Epidermal melanocyte (primary cell): ENCODE measurements at regions not wholly inside any gene's neighbourhood (a gene's known extent, or its start where the extent isn't known, plus 50 kb on each side); places are given as distances from the start of the nearest gene placed in this dataset.
A peak's percentile ranks its signal among the peaks of the same experiment; 100 is the strongest.
"Not testable (repeated sequence)": the region's sequence is repeated elsewhere in the genome, so short reads cannot be mapped to it uniquely, and the experiment has no call there.

Source experiments
- DNase-seq: peaks from one replicate; pipeline ENCODE4 v3.0.0; 2011; ENCODE audit warnings: low spot score; ENCODE audit not compliant: insufficient read length

GRCh38 chr10:2575460-2575859 is 491.9 kb upstream of the PFKP start:
- no peak for DNase-seq

DNA sequence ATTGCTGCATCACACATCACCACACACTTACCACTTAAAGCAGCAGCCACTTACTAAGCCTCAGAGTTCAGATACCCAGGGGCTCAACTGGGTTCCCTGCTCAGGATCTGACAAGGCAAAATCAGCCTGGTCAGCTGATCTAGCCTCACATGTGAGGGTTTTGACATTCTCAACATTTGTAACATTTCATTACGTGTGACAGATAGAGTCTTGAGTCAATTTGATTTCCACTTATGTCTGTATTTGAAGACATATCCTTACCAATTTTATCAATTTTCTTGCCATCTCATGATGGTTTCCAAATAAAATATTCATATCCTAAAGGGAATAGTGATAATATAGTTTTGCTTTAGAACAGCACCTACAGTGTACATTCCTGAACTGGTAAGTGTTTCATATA is 494.7 kb upstream of the PFKP start:
- no peak for DNase-seq

- DNase-seq: no peak
Measured at GRCh38 chr10:2556883-2557282, 510.5 kb upstream of the PFKP start.

GRCh38 chr10:2548071-2548470 is 519.3 kb upstream of the PFKP start:
- no peak for DNase-seq

GRCh38 chr10:2547606-2548005 is 519.7 kb upstream of the PFKP start:
- DNase-seq: no peak

- DNase-seq: not testable (repeated sequence)
Measured at GRCh38 chr10:2546894-2547293, 520.5 kb upstream of the PFKP start.

DNA sequence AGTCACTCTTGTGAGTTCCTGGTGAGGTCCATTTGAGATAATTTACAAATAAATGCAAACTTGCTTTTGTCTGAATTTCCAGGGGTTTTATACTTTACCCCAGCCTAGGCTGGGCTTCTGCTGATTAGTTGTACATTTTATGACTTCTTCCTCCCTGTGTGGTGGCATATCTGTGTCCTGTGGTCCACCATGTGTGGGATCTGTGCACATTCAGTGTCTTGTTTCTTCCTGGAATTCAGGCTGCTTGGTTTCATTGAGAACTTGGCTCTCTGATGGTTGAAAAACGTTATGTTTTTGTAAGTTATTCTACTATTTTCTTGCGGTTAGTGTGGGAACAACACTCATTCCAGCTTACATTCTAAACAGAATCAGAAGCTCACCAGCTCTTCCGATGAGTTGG is 523.4 kb upstream of the PFKP start:
- no peak for DNase-seq

DNA sequence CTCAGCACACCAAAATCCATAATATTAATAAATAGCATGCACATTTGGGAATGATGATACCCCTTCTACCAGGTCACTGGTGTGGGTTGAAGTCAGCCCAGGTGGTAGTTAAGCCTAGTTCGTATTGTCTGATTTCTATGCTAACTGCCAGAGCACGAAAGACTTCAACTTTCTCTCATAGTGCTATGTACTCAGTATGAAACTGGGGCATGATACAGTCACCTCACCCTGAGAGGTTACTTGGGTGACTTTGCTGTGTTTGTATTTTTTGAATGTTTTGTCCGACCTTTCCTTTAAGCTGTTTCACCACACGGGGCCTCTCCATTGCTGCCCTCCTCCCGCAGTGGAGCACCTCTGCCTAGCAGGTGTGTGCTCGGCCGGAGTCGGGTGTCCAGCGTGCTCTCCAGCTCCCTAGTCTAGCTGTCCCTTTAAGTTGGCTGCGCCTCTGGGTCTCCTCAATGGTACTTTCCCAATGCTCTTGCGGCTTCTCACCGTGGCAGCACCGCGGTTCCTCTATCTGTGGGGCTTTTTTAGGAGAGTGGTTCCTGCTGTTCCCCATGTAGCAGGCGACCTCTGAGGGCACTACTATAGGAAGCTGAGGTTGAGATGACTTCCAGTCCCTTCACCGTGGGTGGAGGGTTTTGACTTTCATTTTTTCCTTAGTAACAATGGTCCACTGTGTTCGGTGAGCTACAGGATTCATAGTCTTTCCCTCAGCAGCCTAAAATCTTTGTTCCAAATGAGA is 524.0 kb upstream of the PFKP start:
- no peak for DNase-seq

DNA sequence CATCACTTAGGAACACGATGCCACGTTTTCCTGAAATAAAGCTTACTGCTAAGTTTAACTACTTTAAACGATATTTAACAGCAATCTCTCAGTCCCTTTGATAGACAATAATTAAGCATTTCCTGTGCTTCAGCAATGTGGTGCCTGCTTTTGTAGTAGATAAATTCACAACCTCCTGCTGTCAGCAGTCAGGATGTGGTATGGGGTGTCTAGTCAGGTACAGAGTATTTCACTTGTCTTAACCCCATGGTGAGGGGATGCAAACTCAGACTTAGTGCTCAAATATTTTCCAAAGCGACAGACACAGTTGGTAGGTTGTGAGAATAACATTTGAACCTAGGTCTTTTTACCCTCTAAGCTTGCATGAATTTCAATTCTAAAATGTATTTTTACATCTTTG is 526.2 kb upstream of the PFKP start:
- DNase-seq: no peak

GRCh38 chr10:2529945-2530344 is 537.4 kb upstream of the PFKP start:
- DNase-seq: no peak

DNA sequence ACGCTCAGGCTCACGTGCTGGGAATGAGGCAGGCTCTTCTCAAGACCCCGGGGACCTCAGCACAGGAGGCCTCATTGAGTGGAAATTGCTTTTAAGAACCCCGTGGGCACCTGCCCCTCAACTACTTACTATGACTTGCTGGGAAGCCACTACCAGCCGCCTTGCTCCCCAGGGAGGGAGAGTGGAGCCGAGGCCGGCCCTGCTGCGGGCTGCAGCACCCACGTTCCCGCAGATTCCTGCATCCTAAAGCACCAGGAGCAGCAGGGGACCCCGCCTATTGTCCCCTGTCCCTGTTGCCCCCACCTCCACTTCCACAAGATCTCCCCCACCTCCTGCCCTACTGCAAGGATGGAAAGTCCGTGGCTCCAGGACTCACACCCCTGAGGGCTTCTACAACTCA is 541.6 kb upstream of the PFKP start:
- DNase-seq: no peak

DNA sequence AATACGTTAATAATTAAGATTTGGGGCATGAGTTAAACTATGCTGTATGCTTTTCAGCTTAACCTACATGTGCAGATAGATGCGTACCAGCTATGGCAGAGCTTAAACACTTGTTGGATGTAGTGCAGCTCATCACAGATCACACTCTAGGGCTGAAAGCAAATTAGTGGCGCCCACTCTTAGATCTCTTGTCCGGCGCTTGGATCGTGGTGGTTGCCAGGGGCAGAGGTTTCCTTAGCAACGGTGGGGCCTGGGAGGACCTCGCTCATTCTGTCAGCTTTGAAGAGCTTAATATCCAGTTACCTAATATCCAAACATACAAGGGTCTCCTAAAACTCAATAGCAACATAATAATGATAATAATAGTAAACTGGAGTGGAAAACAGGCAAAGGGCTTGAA is 548.2 kb upstream of the PFKP start:
- no peak for DNase-seq

DNA sequence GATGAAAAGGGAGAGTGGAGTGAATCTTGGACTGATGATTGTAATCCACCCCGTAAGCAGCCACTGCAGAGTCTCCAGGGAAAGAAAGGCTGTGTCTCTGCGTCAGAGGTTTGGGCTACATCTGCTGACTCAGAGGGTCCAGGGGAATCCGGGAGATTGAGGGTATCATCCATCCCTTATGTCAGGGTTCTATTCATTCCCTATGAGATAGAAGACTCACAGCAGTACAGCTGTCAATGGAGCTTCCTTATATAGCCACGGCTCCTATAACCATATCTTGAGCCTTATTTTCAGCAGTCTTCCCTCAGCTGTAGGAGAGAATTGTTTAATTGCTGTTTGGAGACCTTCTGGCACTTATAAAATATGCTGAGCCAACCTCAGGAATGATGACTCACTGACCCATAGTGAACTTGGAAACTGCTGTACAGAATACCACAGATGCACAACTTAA is 558.2 kb upstream of the PFKP start:
- DNase-seq: peak; percentile 23

GRCh38 chr10:2501366-2501940 is 565.9 kb upstream of the PFKP start:
- not testable (repeated sequence) for DNase-seq

DNA sequence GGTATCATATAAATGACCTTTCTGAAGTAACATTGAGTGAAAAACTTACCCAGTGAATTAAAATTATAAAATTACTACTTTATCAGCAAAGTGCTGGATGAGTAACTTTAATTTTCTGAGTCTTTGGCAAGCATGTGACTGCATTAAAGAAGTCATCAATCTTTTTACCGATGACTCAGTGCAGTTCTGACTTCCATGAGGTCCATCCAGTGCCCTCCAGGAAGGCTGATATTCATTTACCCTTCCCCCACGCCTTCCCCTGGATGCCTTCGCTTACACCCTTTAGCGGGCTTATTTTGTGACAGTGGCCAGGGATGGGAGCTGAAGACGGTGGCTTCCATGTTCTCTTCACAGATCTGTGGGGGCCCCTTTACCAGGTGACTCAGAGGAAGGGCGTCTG is 572.9 kb upstream of the PFKP start:
- DNase-seq: no peak

- no peak for DNase-seq
Measured at GRCh38 chr10:2488446-2489005, 578.8 kb upstream of the PFKP start.

DNA sequence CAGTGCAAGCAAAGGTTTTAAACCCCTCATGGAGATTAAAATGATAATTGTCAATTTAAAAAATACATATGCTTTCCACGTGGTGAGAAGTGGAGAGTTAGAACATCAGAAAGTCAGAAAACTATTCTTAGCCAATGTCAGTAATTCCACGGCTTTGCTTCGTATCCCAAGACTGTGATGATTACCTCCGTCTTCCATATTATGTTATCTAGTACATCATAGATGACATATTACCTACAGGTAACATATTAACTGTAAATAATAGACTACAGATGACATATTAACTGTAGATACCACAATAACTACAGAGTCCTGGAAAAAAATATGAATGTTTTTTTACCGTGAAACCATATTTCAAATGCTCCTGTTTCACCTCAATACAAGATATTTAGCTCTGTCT is 579.4 kb upstream of the PFKP start:
- DNase-seq: no peak

DNA sequence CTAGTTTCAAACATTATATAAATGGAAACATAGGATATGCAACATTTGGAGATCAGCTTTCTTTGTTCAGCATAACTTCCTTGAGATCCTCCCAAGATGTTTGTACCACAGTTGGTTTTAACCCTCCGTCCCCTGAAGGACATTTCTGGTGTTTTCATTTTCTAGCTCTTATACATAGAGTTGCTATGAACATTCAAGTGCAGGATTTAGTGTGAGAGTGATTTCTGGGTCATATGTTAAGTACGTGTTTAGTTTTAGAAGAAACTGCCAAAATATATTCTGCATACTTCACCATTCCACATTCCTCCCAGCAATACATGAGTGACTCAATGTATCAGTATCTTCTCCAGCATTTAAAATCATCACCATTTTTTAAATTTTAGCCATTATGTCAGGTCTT is 588.7 kb upstream of the PFKP start:
- no peak for DNase-seq

- no peak for DNase-seq
Measured at GRCh38 chr10:2476812-2477553, 590.4 kb upstream of the PFKP start.

DNA sequence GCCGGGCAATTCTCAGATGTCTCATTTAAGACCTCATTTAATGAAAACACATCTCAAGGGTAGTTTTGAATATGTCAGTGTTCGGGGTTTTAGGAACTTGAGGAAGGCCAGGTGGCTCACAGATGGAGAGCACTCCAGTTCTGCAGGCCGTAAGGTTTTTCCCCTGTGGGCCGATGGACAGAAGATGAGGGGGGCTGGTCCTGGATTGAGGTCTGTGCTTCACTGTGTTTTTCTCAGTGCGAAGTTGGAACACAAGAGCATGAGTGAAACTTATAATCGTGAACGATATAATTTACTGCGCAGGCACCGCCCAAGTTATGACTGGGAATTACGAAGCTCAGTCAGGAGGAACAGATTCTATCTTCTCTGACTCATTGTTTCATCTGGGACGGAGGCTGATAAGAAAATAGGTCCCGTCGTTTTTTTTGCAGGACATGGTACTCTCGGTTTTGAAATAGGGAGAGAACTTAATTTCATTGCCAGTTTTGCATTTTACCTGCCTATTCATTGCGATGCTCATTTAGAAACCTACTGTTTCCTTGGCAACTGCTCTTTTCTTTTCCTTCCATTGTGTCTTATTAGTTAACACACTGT is 591.0 kb upstream of the PFKP start:
- no peak for DNase-seq

DNA sequence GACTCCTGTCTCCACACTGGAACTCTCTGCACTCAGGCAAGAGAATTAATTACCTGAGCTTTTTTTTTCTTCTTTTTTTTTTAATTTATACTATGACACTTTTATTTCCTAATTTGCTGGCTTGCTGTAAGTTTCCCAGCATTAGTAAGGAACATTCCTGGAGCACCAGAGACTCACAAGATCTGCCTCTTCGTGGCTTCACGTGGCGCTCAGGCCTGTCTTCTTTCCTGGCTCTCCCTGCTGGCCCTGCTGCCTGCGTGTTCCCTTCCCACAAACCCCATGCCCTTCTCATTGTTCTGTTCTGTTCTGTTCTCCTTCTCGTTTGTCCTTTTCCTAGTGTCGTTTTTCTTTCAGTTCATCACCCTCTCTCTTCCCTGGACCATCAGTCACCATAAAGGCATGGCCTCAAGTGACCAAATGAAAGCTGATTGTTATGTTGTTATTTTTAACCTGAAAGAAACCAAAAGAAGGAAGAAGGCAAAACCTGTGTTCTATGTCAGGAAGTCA is 591.6 kb upstream of the PFKP start:
- no peak for DNase-seq

GRCh38 chr10:2471811-2472210 is 595.5 kb upstream of the PFKP start:
- no peak for DNase-seq
